ENCODE measurements at regions not wholly inside any gene's neighbourhood (a gene's known extent, or its start where the extent isn't known, plus 50 kb on each side); places are given as distances from the start of the nearest gene placed in this dataset.

- H3K27me3 ChIP-seq (ENCODE audit: control insufficient read depth, insufficient read depth, low read length): no peaks in the 10 kb centered on the region
- no peaks in the 10 kb centered on the region for H3K36me3 ChIP-seq (ENCODE audit: control insufficient read depth, insufficient read depth, low read length)
- H3K4me3 ChIP-seq (ENCODE audit: low read depth, low read length): no peak overlapping the region
- DNase-seq (ENCODE audit: low read depth) (peak; percentile 47), FAIRE-seq (peak; percentile 7)
- no peak for TF ChIP-seq CTCF (IDR thresholded peaks at IDR 0.05; ENCODE audit: insufficient read depth, low read length, severe bottlenecking)
These were observed 121.5 kb upstream of the ARG1 start for GRCh38 chr6:131451321-131452144.

DNA sequence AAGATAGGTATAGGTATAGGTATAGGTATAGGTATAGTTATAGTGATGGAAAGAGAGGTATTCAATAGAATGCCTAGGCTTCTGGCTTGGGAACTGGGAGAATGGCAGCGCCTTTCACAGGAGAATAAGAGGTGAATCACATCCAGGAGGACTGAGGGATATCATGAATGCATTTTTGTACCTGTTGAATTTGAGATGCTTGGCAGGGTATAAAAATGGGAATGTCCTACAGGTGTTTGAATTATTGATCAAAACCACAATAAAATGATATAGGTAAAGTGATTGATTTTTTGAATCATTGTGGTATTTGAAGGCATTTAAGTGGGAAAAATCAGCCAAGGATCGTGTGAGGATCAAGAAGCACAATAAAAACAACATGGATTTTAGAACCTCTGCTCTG lies 119.2 kb upstream of the ARG1 start:
- TF ChIP-seq CTCF (IDR thresholded peaks at IDR 0.05; ENCODE audit: insufficient read depth, low read length, severe bottlenecking): no peak
- DNase-seq (ENCODE audit: low read depth) (no peak), FAIRE-seq (no peak)
- H3K36me3 ChIP-seq (ENCODE audit: control insufficient read depth, insufficient read depth, low read length): no peaks in the 10 kb centered on the region
- H3K27me3 ChIP-seq (ENCODE audit: control insufficient read depth, insufficient read depth, low read length): no peaks in the 10 kb centered on the region
- H3K4me3 ChIP-seq (ENCODE audit: low read depth, low read length): no peak overlapping the region

GRCh38 chr6:131456565-131456964 lies 116.5 kb upstream of the ARG1 start:
- H3K36me3 ChIP-seq (ENCODE audit: control insufficient read depth, insufficient read depth, low read length): no peaks in the 10 kb centered on the region
- TF ChIP-seq CTCF (IDR thresholded peaks at IDR 0.05; ENCODE audit: insufficient read depth, low read length, severe bottlenecking): no peak
- no peak for DNase-seq (ENCODE audit: low read depth)
- no peak overlapping the region for H3K4me3 ChIP-seq (ENCODE audit: low read depth, low read length)
- no peak for FAIRE-seq
- H3K27me3 ChIP-seq (ENCODE audit: control insufficient read depth, insufficient read depth, low read length): no peaks in the 10 kb centered on the region

DNA sequence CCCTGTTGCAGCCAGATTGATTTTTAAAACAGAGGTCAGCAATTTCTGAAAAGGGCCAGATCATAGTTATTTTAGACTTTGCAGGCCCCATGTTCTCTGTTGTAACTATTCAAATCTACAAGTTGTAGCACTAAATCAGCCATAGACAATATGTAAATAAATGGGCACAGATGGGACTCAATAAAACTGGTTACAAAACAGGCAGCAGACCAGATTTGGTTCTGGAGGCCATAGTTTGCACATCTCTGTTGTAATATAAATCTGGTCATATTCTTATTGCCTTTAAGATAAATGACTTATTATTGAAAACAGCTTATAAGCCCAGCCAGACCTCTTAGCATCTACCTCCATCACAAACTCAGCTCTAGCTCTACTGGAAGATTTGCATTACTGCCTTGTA lies 114.0 kb upstream of the ARG1 start:
- no peak for FAIRE-seq
- no peak overlapping the region for H3K4me3 ChIP-seq (ENCODE audit: low read depth, low read length)
- DNase-seq (ENCODE audit: low read depth): no peak
- no peak for TF ChIP-seq CTCF (IDR thresholded peaks at IDR 0.05; ENCODE audit: insufficient read depth, low read length, severe bottlenecking)
- no peaks in the 10 kb centered on the region for H3K27me3 ChIP-seq (ENCODE audit: control insufficient read depth, insufficient read depth, low read length)
- no peaks in the 10 kb centered on the region for H3K36me3 ChIP-seq (ENCODE audit: control insufficient read depth, insufficient read depth, low read length)

DNA sequence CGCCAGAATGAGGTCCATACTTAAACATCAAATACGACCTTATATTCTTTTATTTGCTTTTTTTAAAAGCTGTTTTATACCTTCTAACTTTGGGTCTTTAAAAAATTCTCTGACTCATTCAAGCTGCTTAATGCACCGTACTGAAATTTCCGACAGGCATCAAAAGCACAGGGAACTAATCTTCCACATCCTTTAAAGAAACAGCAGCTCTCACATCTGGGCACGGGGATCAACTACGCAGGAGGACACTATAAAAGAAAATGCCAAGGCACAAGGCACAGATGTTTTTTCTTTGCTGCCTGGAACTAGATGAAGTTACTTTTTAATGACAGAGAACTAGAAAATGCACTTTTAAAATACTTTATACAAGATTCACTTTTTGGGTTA lies 112.4 kb upstream of the ARG1 start:
- Histone ChIP-seq H3K4me3 (ENCODE audit: low read depth, low read length) (no peak overlapping the region), H3K27me3 (ENCODE audit: control insufficient read depth, insufficient read depth, low read length) (no peaks in the 10 kb centered on the region), H3K36me3 (ENCODE audit: control insufficient read depth, insufficient read depth, low read length) (no peaks in the 10 kb centered on the region)
- no peak for FAIRE-seq
- DNase-seq (ENCODE audit: low read depth): no peak
- TF ChIP-seq CTCF (IDR thresholded peaks at IDR 0.05; ENCODE audit: insufficient read depth, low read length, severe bottlenecking): no peak

DNA sequence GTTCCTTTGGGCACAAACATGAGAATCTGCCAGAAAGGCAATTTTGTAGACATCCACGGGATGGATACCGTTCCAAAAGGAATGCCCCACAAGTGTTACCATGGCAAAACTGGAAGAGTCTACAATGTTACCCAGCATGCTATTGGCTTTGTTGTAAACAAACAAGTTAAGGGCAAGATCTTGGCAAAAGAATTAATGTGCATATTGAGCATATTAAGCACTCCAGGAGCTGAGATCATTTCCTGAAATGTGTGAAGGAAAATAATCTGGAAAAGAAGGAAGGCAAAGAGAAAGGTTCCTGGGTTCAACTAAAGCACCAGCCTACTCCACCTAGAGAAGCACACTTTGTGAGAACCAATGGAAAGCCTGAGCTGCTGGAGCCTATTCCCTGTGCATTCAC lies 103.9 kb upstream of the ARG1 start:
- DNase-seq (ENCODE audit: low read depth) (no peak), FAIRE-seq (no peak)
- no peak for TF ChIP-seq CTCF (IDR thresholded peaks at IDR 0.05; ENCODE audit: insufficient read depth, low read length, severe bottlenecking)

More for the DNA sequence above, 103.9 kb upstream of the ARG1 start:
- Histone ChIP-seq H3K36me3 (ENCODE audit: control insufficient read depth, insufficient read depth, low read length) (no peaks in the 10 kb centered on the region), H3K27me3 (ENCODE audit: control insufficient read depth, insufficient read depth, low read length) (no peaks in the 10 kb centered on the region), H3K4me3 (ENCODE audit: low read depth, low read length) (no peak overlapping the region)
